SK-N-SH (cell line): ENCODE measurements at regions not wholly inside any gene's neighbourhood (a gene's known extent, or its start where the extent isn't known, plus 50 kb on each side); places are given as distances from the start of the nearest gene placed in this dataset.

Experiments
- EP300 ChIP-seq, 2 experiments: IDR thresholded peaks; 2 replicates each; pipeline versions ENCODE4 v1.4.0 to v1.6.1; 2012; ENCODE audit warnings: borderline replicate concordance in 1 of 2, low read depth in 1 of 2, low read length in 1 of 2
- MXI1 ChIP-seq: IDR thresholded peaks from 2 replicates; pipeline ENCODE4 v1.6.1; 2012; ENCODE audit warnings: mild to moderate bottlenecking, low read depth, low read length, improper control_type of control experiment
- PBX3 ChIP-seq: IDR thresholded peaks from 2 replicates; pipeline ENCODE4; 2012
- POLR2AphosphoS5 ChIP-seq: IDR thresholded peaks from 2 replicates; pipeline ENCODE4 v1.6.1; 2012; ENCODE audit warnings: low read depth, low read length
- RAD21 ChIP-seq: IDR thresholded peaks from 2 replicates; pipeline ENCODE4 v1.6.1; 2012; ENCODE audit warnings: mild to moderate bottlenecking, low read length
- RFX5 ChIP-seq: IDR thresholded peaks from 2 replicates; pipeline ENCODE4 v1.6.1; 2012; ENCODE audit warnings: mild to moderate bottlenecking, improper control_type of control experiment, low read length
- TAF1 ChIP-seq: IDR thresholded peaks from 2 replicates; pipeline ENCODE4 v1.6.1; 2012; ENCODE audit warnings: low read depth, mild to moderate bottlenecking, low read length, moderate library complexity, borderline replicate concordance
- ZBTB33 ChIP-seq: IDR thresholded peaks from 2 replicates; pipeline ENCODE4 v1.4.0; 2012; ENCODE audit warnings: low read depth, borderline replicate concordance
- TF ChIP-seq, protein P1 (sequence below): fragments of 200-600 bp; sonication (generic); IDR thresholded peaks from 2 replicates; pipeline ENCODE4 v1.6.1; 2017; ENCODE audit warnings: antibody characterized with exemption, mild to moderate bottlenecking, moderate library complexity

DNA sequence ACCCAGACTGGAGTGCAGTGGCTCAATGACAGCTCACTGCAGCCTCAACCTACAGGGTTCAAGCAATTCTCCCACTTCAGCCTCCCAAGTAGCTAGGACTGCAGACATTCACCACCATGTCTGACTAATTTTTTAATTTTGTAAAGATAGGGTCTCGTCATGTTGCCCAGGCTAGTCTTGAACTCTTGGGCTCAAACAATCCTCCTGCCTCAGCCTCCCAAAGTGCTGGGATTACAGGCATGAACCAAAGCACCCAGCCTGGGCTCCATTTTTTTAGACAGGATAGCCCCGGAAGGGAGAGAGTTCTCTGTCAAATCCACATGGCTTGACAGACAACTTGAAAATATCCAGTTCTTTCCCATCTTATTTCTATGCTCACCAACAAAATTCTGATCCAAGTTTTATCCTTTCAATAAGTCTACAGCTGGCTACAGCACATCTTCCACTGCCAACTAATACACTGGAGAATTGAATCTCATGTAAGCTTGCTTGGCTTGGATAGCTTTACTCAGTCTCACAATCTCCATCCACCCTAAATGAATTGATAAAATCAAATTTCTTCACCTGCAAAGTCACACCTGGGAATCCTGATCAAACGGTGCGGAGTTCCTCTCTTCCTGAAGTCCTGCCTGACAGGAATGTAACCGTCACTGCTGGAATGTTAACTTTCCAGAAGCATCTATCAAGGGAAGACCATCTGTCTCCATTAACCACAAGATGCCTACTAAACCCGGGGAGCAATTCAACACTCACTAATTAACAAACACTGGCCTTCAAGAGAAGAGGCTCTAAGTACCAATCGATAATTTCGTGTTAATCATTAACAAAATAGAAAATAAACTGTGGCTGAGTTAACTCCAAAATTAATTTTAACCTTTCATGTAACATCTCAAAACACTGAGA lies 239.7 kb upstream of the MKLN1 start:
- no peak for TF ChIP-seq RFX5
- TF ChIP-seq, protein P1, sequence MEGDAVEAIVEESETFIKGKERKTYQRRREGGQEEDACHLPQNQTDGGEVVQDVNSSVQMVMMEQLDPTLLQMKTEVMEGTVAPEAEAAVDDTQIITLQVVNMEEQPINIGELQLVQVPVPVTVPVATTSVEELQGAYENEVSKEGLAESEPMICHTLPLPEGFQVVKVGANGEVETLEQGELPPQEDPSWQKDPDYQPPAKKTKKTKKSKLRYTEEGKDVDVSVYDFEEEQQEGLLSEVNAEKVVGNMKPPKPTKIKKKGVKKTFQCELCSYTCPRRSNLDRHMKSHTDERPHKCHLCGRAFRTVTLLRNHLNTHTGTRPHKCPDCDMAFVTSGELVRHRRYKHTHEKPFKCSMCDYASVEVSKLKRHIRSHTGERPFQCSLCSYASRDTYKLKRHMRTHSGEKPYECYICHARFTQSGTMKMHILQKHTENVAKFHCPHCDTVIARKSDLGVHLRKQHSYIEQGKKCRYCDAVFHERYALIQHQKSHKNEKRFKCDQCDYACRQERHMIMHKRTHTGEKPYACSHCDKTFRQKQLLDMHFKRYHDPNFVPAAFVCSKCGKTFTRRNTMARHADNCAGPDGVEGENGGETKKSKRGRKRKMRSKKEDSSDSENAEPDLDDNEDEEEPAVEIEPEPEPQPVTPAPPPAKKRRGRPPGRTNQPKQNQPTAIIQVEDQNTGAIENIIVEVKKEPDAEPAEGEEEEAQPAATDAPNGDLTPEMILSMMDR, result no peak
- TF ChIP-seq EP300 (IDR thresholded peaks at IDR 0.05; ENCODE audit: borderline replicate concordance in 1 of 2, low read depth in 1 of 2, low read length in 1 of 2), result no peak
- no peak for TF ChIP-seq PBX3
- TF ChIP-seq ZBTB33, result no peak
- no peak for TF ChIP-seq TAF1
- TF ChIP-seq MXI1, result no peak
- TF ChIP-seq POLR2AphosphoS5, result no peak
- TF ChIP-seq RAD21, result no peak
